Keratinocyte (primary cell): ENCODE measurements at regions not wholly inside any gene's neighbourhood (a gene's known extent, or its start where the extent isn't known, plus 50 kb on each side); places are given as distances from the start of the nearest gene placed in this dataset.

ENCODE experiments used
- DNase-seq: peaks from one replicate; pipeline ENCODE4 v3.0.0-alpha.2; 2011; ENCODE audit warnings: low read depth, missing footprints, low spot score
- FAIRE-seq: peaks from 2 replicates; lab custom pipeline; 2011; peaks lifted over from hg19 to GRCh38; lab: Jason Lieb, UNC
- H2AFZ ChIP-seq: 2 replicates; pipeline ENCODE4 v1.6.0; 2012; ENCODE audit warnings: low read length, control low read depth, inconsistent platforms; ENCODE audit not compliant: control insufficient read depth
- H3K27ac ChIP-seq: 2 replicates; pipeline ENCODE4 v1.5.1; 2011; ENCODE audit warnings: low read length; ENCODE audit not compliant: control insufficient read depth, insufficient read depth
- H3K27me3 ChIP-seq: 3 replicates; pipeline ENCODE4 v1.6.0; 2011; ENCODE audit warnings: low read length; ENCODE audit not compliant: control insufficient read depth, insufficient read depth; ENCODE audit errors: extremely low read depth
- H3K36me3 ChIP-seq, 2 experiments: 2 replicates in 1 of 2; 3 replicates in 1 of 2; pipeline ENCODE4 v1.5.1; 2011; ENCODE audit warnings: low read length in 2 of 2, mild to moderate bottlenecking in 1 of 2; ENCODE audit not compliant: control insufficient read depth in 2 of 2, insufficient read depth in 2 of 2; ENCODE audit errors: extremely low read depth in 1 of 2
- H3K4me1 ChIP-seq: 3 replicates; pipeline ENCODE4 v1.5.1; 2011; ENCODE audit warnings: low read length; ENCODE audit not compliant: control insufficient read depth, insufficient read depth; ENCODE audit errors: extremely low read depth
- H3K4me2 ChIP-seq: 3 replicates; pipeline ENCODE4 v1.6.0; 2011; ENCODE audit warnings: low read depth, low read length; ENCODE audit not compliant: control insufficient read depth, insufficient read depth; ENCODE audit errors: extremely low read depth
- H3K4me3 ChIP-seq, 3 experiments: fragments of 200-600 bp in 1 of 3; sonication (generic) in 1 of 3; 2 replicates in 2 of 3; 3 replicates in 1 of 3; pipeline ENCODE4 v1.5.1; 2011 to 2016; ENCODE audit warnings: low read length in 3 of 3, mild to moderate bottlenecking in 3 of 3, control low read depth in 2 of 3, inconsistent platforms in 1 of 3, low read depth in 1 of 3, mixed read lengths in 1 of 3, mixed run types in 1 of 3, moderate library complexity in 1 of 3; ENCODE audit not compliant: control insufficient read depth in 2 of 3, insufficient read depth in 2 of 3; ENCODE audit errors: extremely low read depth in 1 of 3
- H3K79me2 ChIP-seq: 2 replicates; pipeline ENCODE4 v1.6.0; 2012; ENCODE audit warnings: low read length; ENCODE audit not compliant: control insufficient read depth, insufficient read depth
- H3K9ac ChIP-seq: 3 replicates; pipeline ENCODE4 v1.6.0; 2011; ENCODE audit warnings: low read length; ENCODE audit not compliant: control insufficient read depth, insufficient read depth; ENCODE audit errors: extremely low read depth
- H3K9me1 ChIP-seq: 3 replicates; pipeline ENCODE4 v1.6.0; 2011; ENCODE audit warnings: low read length; ENCODE audit not compliant: control insufficient read depth, insufficient read depth; ENCODE audit errors: extremely low read depth
- H3K9me3 ChIP-seq: 2 replicates; pipeline ENCODE4 v1.5.1; 2012; ENCODE audit warnings: low read depth, low read length; ENCODE audit not compliant: control insufficient read depth
- H4K20me1 ChIP-seq: 3 replicates; pipeline ENCODE4 v1.6.0; 2011; ENCODE audit warnings: low read length; ENCODE audit not compliant: control insufficient read depth, insufficient read depth; ENCODE audit errors: extremely low read depth
- CTCF ChIP-seq, 3 experiments: IDR thresholded peaks in 1 of 3; conservative IDR thresholded peaks in 1 of 3; optimal IDR thresholded peaks in 1 of 3; 2 replicates in 2 of 3; 3 replicates in 1 of 3; pipeline versions ENCODE3 to v1.5.1; 2011; ENCODE audit warnings: low read length in 3 of 3, mild to moderate bottlenecking in 3 of 3, moderate library complexity in 2 of 3, control low read depth in 1 of 3, inconsistent platforms in 1 of 3; ENCODE audit not compliant: insufficient read depth in 2 of 3; ENCODE audit errors: extremely low read depth in 1 of 3
- EZH2 ChIP-seq: IDR thresholded peaks from one replicate; pipeline ENCODE4 v1.6.1; 2012; ENCODE audit warnings: inconsistent platforms, mild to moderate bottlenecking, low read length, moderate library complexity
- dilution Hi-C: fragments of 300-500 bp; cut with MboI; formaldehyde crosslinking; loops from one replicate; pipeline ENCODE4 v1.7.0; 2020; ENCODE audit warnings: low sequenced_read_pairs; ENCODE audit not compliant: extremely low pct_ligation_motif_present

- dilution Hi-C loops: no loop called here
- H3K4me2 ChIP-seq: no peak overlapping the region
- no peak overlapping the region for H3K9ac ChIP-seq
- DNase-seq (no peak), FAIRE-seq (no peak)
- H3K4me3 ChIP-seq: no peak overlapping the region
- H3K27ac ChIP-seq: no peak overlapping the region
- no peak for TF ChIP-seq CTCF (optimal IDR thresholded peaks at IDR 0.05 in 1 of 3, IDR thresholded peaks at IDR 0.05 in 1 of 3, conservative IDR thresholded peaks at IDR 0.05 in 1 of 3; ENCODE audit: extremely low read depth in 1 of 3, insufficient read depth in 2 of 3, low read length in 3 of 3)
- no peak for TF ChIP-seq EZH2
- H3K27me3 ChIP-seq: no peaks in the 10 kb centered on the region
- no peaks in the 10 kb centered on the region for H3K9me1 ChIP-seq
- H2AFZ ChIP-seq: no peak overlapping the region
- no peaks in the 10 kb centered on the region for H4K20me1 ChIP-seq
- no peaks in the 10 kb centered on the region for H3K79me2 ChIP-seq
- no peaks in the 10 kb centered on the region for H3K36me3 ChIP-seq
- H3K9me3 ChIP-seq: no peaks in the 10 kb centered on the region
- no peaks in the 10 kb centered on the region for H3K4me1 ChIP-seq
These were observed 172.5 kb upstream of the PTPRD start for GRCh38 chr9:10785255-10785654.

GRCh38 chr9:10793306-10793705 is 180.5 kb upstream of the PTPRD start:
- Histone ChIP-seq H2AFZ (no peak overlapping the region), H3K9me1 (no peaks in the 10 kb centered on the region), H3K27ac (no peak overlapping the region), H3K4me1 (no peaks in the 10 kb centered on the region), H3K27me3 (no peaks in the 10 kb centered on the region), H4K20me1 (no peaks in the 10 kb centered on the region), H3K4me3 (no peak overlapping the region), H3K9me3 (no peaks in the 10 kb centered on the region), H3K4me2 (no peak overlapping the region), H3K36me3 (no peaks in the 10 kb centered on the region), H3K9ac (no peak overlapping the region), H3K79me2 (no peaks in the 10 kb centered on the region)
- no peak for TF ChIP-seq CTCF (optimal IDR thresholded peaks at IDR 0.05 in 1 of 3, IDR thresholded peaks at IDR 0.05 in 1 of 3, conservative IDR thresholded peaks at IDR 0.05 in 1 of 3; ENCODE audit: extremely low read depth in 1 of 3, insufficient read depth in 2 of 3, low read length in 3 of 3)
- TF ChIP-seq EZH2: no peak
- DNase-seq: no peak
- dilution Hi-C loops: no loop called here
- no peak for FAIRE-seq
